CD4-positive, CD25-positive, alpha-beta regulatory T cell (primary cell): ENCODE measurements at regions not wholly inside any gene's neighbourhood (a gene's known extent, or its start where the extent isn't known, plus 50 kb on each side); places are given as distances from the start of the nearest gene placed in this dataset.
"Not testable (repeated sequence)": the region's sequence is repeated elsewhere in the genome, so short reads cannot be mapped to it uniquely, and the experiment has no call there.

Experiments
- ATAC-seq, 2 donors: fragments of 150-1000 bp; cut with Tn5 transposase; one replicate each; pipeline ENCODE4 v1.10.0; 2021; ENCODE audit warnings: low read depth in 2 of 2, moderate number of reproducible peaks in 2 of 2, moderate library complexity in 1 of 2
- DNase-seq, 3 donors: peaks; one replicate each; pipeline versions ENCODE4 v3.0.0 to v3.0.0-alpha.2; 2012 to 2022; ENCODE audit warnings: mixed read lengths in 1 of 3
- H3K27ac ChIP-seq: one replicate; pipeline ENCODE4 v1.7.0; 2013; ENCODE audit warnings: mild to moderate bottlenecking, low read length; ENCODE audit not compliant: insufficient read depth, poor library complexity, severe bottlenecking
- H3K27me3 ChIP-seq: one replicate; pipeline ENCODE4 v1.7.0; 2013; ENCODE audit warnings: low read length; ENCODE audit not compliant: control insufficient read depth, insufficient read depth
- H3K36me3 ChIP-seq: one replicate; pipeline ENCODE4 v1.7.0; 2013; ENCODE audit warnings: mild to moderate bottlenecking, low read length, moderate library complexity; ENCODE audit not compliant: control insufficient read depth, insufficient read depth
- H3K4me1 ChIP-seq: 2 replicates; pipeline ENCODE4 v1.7.0; 2013; ENCODE audit warnings: mild to moderate bottlenecking, low read length; ENCODE audit not compliant: insufficient read depth, control insufficient read depth, poor library complexity, severe bottlenecking
- H3K4me3 ChIP-seq: one replicate; pipeline ENCODE4 v1.7.0; 2013; ENCODE audit warnings: low read depth, mild to moderate bottlenecking, low read length, moderate library complexity
- H3K9me3 ChIP-seq, 2 experiments: 1 replicate in 1 of 2; 2 replicates in 1 of 2; pipeline ENCODE4 v1.7.0; 2013; ENCODE audit warnings: low read length in 2 of 2, mild to moderate bottlenecking in 1 of 2, moderate library complexity in 1 of 2; ENCODE audit not compliant: control insufficient read depth in 2 of 2
- H3K27ac Mint-ChIP-seq, 3 donors: one replicate each; pipeline ENCODE4 v1.8.0; 2020 to 2022; ENCODE audit warnings: mild to moderate bottlenecking in 3 of 3, mixed read lengths in 3 of 3, moderate library complexity in 2 of 3
- H3K27me3 Mint-ChIP-seq: one replicate; pipeline ENCODE4 v1.8.0; 2022; ENCODE audit warnings: mild to moderate bottlenecking, mixed read lengths
- H3K36me3 Mint-ChIP-seq: one replicate; pipeline ENCODE4 v1.8.0; 2020; ENCODE audit warnings: mixed read lengths
- H3K4me1 Mint-ChIP-seq, 4 donors: one replicate each; pipeline ENCODE4 v1.8.0; 2020 to 2022; ENCODE audit warnings: mixed read lengths in 4 of 4, mild to moderate bottlenecking in 1 of 4
- H3K4me3 Mint-ChIP-seq, 4 donors: one replicate each; pipeline ENCODE4 v1.8.0; 2020 to 2022; ENCODE audit warnings: mild to moderate bottlenecking in 4 of 4, mixed read lengths in 4 of 4, moderate library complexity in 3 of 4
- H3K9me3 Mint-ChIP-seq, 7 donors: one replicate each; pipeline ENCODE4 v1.8.0; 2020 to 2022; ENCODE audit warnings: mixed read lengths in 7 of 7, mild to moderate bottlenecking in 3 of 7, moderate library complexity in 2 of 7

DNA sequence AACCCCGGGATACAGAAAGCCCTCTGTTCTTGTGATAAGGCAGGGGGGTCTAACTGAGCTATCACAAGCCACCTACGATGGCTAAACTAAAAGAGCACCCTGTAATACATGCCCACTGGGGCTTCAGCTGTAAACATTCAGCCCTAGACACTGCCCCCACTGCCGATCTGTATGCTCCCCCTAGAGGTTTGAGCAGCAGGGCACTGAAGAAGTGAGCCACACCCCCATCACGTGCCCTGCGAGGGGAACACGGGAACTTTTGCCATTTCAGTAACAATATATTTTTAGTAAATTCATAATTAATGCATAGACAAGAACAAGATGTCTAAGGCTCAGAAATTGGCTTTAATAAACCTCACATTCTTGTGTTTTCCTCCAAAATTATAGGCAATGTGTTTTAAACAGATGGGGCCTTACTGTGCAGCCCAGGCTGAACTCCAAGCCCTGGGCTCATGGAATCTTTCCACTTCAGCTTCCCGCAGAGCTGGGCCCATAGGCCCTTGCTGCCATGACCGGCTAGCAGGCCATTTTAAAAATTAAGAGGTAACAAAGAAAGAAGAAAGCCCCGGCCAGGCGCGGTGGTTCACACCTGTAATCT, 235.3 kb upstream of the SFRP2 start:
- no peaks in the 10 kb centered on the region for H3K4me1 ChIP-seq
- peaks cover under 1% of the 10 kb centered on the region for H3K27me3 Mint-ChIP-seq
- H3K36me3 Mint-ChIP-seq = no peaks in the 10 kb centered on the region
- H3K4me1 Mint-ChIP-seq = no peaks in the 10 kb centered on the region
- H3K4me3 Mint-ChIP-seq = no peak overlapping the region
- no peak for ATAC-seq
- peak overlapping the region in 1 of 3 donors; percentile 34 for H3K27ac Mint-ChIP-seq
- H3K9me3 Mint-ChIP-seq = peaks cover 0 to 2% (median 0%) of the 10 kb centered on the region in 7 donors
- no peak overlapping the region for H3K4me3 ChIP-seq
- H3K36me3 ChIP-seq = no peaks in the 10 kb centered on the region
- no peaks in the 10 kb centered on the region for H3K9me3 ChIP-seq
- DNase-seq = no peak
- no peak overlapping the region for H3K27ac ChIP-seq
- H3K27me3 ChIP-seq = no peaks in the 10 kb centered on the region

DNA sequence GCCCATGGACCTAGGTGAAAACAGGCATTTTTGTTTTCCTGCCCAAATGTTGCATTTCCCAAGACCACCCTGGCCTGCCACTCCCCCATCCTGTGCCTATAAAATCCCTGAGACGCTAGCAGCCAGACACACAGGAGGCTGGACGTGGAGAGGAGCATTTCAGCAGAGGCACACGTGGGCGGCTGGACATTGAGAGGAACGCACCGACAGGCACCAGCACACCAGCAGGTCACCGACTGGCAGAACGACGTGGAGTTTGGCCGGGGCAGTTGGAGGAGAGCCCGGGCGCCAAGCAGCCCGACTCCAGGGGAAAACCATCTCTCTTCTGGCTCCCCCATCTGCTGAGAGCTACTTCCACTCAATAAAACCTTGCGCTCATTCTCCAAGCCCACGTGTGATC, 234.8 kb upstream of the SFRP2 start:
- H3K4me1 Mint-ChIP-seq, H3K36me3 Mint-ChIP-seq, H3K4me1 ChIP-seq, H3K27me3 ChIP-seq, H3K27ac ChIP-seq, H3K4me3 Mint-ChIP-seq, H3K9me3 Mint-ChIP-seq, DNase-seq, H3K27me3 Mint-ChIP-seq, ATAC-seq, H3K4me3 ChIP-seq, H3K36me3 ChIP-seq, H3K9me3 ChIP-seq: not testable (repeated sequence)
- H3K27ac Mint-ChIP-seq = peak overlapping the region in 1 of 3 donors; percentile 34

DNA sequence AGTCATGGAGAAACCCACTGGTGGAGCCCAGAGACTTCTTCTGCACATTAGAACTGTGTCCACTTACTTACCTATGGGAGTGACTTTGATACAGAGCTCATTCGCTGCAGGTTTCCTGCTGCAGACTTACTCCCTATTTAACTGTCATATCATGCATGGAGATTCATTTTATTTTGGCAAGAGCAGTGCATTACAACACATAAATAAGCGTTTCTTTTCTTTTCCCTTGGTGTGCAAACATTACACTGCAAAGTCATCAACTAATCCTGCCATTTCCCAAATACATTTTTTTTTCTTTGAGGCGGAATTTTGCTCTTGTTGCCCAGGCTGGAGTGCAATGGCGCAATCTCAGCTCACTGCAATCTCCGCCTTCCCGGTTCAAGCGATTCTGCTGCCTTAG, 230.9 kb upstream of the SFRP2 start:
- Histone ChIP-seq H3K27ac (no peak overlapping the region), H3K4me1 (no peaks in the 10 kb centered on the region), H3K9me3 (no peaks in the 10 kb centered on the region), H3K36me3 (no peaks in the 10 kb centered on the region), H3K4me3 (no peak overlapping the region), H3K27me3 (no peaks in the 10 kb centered on the region)
- ATAC-seq = no peak
- no peaks in the 10 kb centered on the region for H3K36me3 Mint-ChIP-seq
- no peak for DNase-seq
- peaks cover 0 to 2% (median 0%) of the 10 kb centered on the region in 7 donors for H3K9me3 Mint-ChIP-seq
- H3K27me3 Mint-ChIP-seq = peaks cover 4% of the 10 kb centered on the region
- no peak overlapping the region for H3K4me3 Mint-ChIP-seq
- peaks cover 0 to 5% (median 0%) of the 10 kb centered on the region in 4 donors for H3K4me1 Mint-ChIP-seq
- H3K27ac Mint-ChIP-seq = no peak overlapping the region

DNA sequence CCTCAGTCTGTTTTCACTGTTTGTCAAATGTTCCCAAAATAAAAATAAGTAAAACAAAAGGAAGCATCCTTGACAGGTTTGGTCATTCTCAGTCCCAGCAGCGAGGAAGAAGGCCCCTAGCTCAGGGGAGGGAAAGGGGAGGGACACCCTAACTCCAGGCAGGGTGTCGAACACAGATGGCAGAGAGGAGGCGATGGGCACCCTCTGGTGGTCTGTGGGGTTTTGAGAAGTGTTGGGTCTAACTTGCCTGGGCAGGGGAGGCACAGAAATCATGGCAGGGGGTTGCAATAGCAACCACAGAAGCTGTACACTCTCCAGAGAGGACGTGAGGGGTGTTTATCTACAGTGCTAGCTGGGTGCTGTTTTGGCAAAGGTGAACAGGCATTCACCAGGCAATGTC, 229.8 kb upstream of the SFRP2 start:
- H3K4me3 ChIP-seq = no peak overlapping the region
- no peak overlapping the region for H3K4me3 Mint-ChIP-seq
- no peak for ATAC-seq
- DNase-seq = peak in 1 of 3 donors; percentile 2
- no peak overlapping the region for H3K27ac ChIP-seq
- no peaks in the 10 kb centered on the region for H3K36me3 ChIP-seq
- no peak overlapping the region for H3K27ac Mint-ChIP-seq
- H3K4me1 Mint-ChIP-seq = peaks cover 0 to 5% (median 0%) of the 10 kb centered on the region in 4 donors
- no peaks in the 10 kb centered on the region for H3K27me3 ChIP-seq
- no peaks in the 10 kb centered on the region for H3K4me1 ChIP-seq
- H3K9me3 Mint-ChIP-seq = peaks cover 0 to 2% (median 0%) of the 10 kb centered on the region in 7 donors
- H3K9me3 ChIP-seq = no peaks in the 10 kb centered on the region
- peaks cover 4% of the 10 kb centered on the region for H3K27me3 Mint-ChIP-seq
- H3K36me3 Mint-ChIP-seq = no peaks in the 10 kb centered on the region

DNA sequence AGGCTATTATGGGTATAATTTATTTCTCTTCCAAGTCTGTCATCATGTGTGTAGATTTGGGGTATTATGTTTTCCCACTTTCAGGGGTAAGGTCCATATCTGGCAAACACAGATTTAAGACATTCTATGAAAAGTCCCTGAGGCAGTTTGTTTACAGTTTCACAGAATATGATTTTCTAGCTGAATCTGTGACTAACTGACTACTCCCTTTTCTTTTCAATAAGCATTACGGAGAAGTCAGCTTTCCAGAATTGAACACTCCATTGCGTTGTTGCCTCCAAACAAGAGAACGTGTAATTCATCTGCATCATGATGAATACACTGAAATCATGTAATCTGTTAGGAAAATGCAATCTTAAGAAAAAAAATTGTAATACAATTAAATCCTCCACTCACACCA, 226.7 kb upstream of the SFRP2 start:
- H3K9me3 ChIP-seq = no peaks in the 10 kb centered on the region
- no peaks in the 10 kb centered on the region for H3K27me3 ChIP-seq
- peaks cover 0 to 5% (median 0%) of the 10 kb centered on the region in 4 donors for H3K4me1 Mint-ChIP-seq
- H3K36me3 ChIP-seq = no peaks in the 10 kb centered on the region
- H3K27ac Mint-ChIP-seq = no peak overlapping the region
- no peaks in the 10 kb centered on the region for H3K9me3 Mint-ChIP-seq
- H3K4me1 ChIP-seq = no peaks in the 10 kb centered on the region
- peaks cover 4% of the 10 kb centered on the region for H3K27me3 Mint-ChIP-seq
- H3K4me3 Mint-ChIP-seq = no peak overlapping the region
- no peak for DNase-seq
- no peak overlapping the region for H3K4me3 ChIP-seq
- no peak overlapping the region for H3K27ac ChIP-seq
- no peak for ATAC-seq
- H3K36me3 Mint-ChIP-seq = no peaks in the 10 kb centered on the region

DNA sequence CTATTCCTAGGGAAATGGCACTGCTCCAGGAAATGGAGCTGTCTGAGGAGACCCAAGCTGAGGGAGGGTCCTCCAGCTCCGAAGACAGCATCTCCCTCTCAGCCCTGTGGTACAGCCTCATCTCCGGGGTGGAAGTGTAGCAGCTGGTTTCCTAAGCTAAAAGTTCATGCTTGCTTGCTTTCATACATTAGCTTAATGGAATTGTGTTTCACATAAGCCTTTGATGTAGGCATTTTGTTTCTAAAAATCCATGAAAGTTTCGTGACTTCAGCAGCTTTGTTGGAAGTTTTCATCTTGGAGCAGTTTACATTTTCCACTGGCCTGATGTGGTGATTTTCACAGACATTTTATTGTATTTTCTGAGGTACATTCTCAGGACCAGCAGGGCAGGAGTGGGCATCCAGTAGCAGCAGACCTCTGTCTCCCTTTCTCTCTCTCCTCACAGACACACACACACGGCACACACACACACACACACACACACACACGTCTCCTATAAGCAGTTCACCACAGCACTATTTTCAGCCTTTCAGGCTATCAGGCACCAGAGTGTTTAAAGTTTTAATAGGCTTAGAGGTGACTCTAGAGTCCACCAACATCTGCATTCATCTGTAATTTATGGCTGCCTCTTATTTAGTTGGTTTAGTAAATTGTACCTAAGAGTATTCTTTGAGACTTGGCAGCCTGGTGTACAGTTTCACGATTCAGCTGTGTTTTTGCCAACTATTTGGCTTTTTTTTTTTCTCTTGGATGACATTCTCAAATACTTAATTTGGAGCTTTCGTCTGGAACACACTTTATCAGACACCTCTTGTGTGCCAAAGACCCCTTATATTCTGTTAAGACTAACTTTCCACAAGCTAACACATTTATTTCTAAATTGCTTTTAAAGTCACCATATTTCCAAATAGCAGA, 225.8 kb upstream of the SFRP2 start:
- Mint-ChIP-seq H3K4me3 (no peak overlapping the region), H3K27me3 (peaks cover 4% of the 10 kb centered on the region), H3K36me3 (no peaks in the 10 kb centered on the region), H3K4me1 (peaks cover 0 to 5% (median 0%) of the 10 kb centered on the region in 4 donors), H3K9me3 (no peaks in the 10 kb centered on the region), H3K27ac (no peak overlapping the region)
- no peaks in the 10 kb centered on the region for H3K4me1 ChIP-seq
- H3K36me3 ChIP-seq = no peaks in the 10 kb centered on the region
- ATAC-seq = no peak
- H3K27ac ChIP-seq = no peak overlapping the region
- no peak overlapping the region for H3K4me3 ChIP-seq
- no peaks in the 10 kb centered on the region for H3K9me3 ChIP-seq
- no peaks in the 10 kb centered on the region for H3K27me3 ChIP-seq
- DNase-seq = no peak

DNA sequence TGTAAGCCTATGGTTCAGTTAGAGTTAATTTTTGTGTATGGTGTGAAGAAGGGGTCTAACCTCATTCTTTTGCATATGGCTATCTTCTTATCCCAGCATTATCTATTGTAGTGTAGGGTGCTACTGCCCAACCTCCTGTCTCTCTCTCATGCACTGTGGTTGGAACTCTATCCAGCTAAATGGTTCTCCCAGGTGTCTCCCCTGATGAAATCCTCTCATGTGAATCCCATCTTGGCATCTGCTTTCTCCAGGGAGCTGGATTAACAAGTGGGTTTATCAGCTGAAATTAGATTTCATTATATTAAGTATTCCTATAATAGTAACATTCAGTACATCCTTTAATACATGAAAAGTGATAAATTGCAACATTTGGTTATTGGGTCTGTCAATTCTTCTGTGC, 224.7 kb upstream of the SFRP2 start:
- Mint-ChIP-seq H3K9me3 (no peaks in the 10 kb centered on the region), H3K4me3 (no peak overlapping the region), H3K36me3 (no peaks in the 10 kb centered on the region), H3K27me3 (no peaks in the 10 kb centered on the region), H3K27ac (no peak overlapping the region), H3K4me1 (peaks cover 0 to 4% (median 0%) of the 10 kb centered on the region in 4 donors)
- Histone ChIP-seq H3K9me3 (no peaks in the 10 kb centered on the region), H3K4me3 (no peak overlapping the region), H3K27me3 (no peaks in the 10 kb centered on the region), H3K36me3 (no peaks in the 10 kb centered on the region), H3K4me1 (no peaks in the 10 kb centered on the region), H3K27ac (no peak overlapping the region)
- ATAC-seq (no peak), DNase-seq (no peak)

DNA sequence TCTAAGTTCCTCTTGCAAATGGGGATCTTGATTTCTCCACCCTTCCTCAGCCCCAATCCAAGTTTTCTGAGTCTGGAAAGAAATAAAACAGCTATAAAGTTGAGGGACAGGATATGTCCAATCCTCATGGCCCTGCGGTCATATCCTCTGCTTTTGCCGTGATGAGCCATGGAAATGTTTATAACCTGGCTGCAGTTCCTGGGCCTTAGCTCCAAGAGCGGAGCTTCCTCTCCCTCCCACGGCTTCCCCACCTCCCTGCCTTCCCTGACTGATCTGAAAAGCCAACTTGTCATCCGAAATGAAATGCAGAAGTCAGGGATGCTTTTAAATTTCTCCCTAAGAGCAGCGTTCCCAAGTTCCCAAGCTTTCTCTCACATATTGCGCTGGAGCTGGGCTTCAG, 221.5 kb upstream of the SFRP2 start:
- DNase-seq (no peak), ATAC-seq (no peak)
- no peaks in the 10 kb centered on the region for H3K4me1 Mint-ChIP-seq
- Histone ChIP-seq H3K9me3 (no peaks in the 10 kb centered on the region), H3K4me3 (no peak overlapping the region), H3K4me1 (no peaks in the 10 kb centered on the region), H3K36me3 (no peaks in the 10 kb centered on the region), H3K27ac (no peak overlapping the region), H3K27me3 (no peaks in the 10 kb centered on the region)
- H3K27ac Mint-ChIP-seq = no peak overlapping the region
- H3K27me3 Mint-ChIP-seq = no peaks in the 10 kb centered on the region
- H3K4me3 Mint-ChIP-seq = no peak overlapping the region
- no peaks in the 10 kb centered on the region for H3K36me3 Mint-ChIP-seq
- peaks cover 0 to 1% (median 0%) of the 10 kb centered on the region in 7 donors for H3K9me3 Mint-ChIP-seq
